VCaP (cell line): ENCODE measurements at regions not wholly inside any gene's neighbourhood (a gene's known extent, or its start where the extent isn't known, plus 50 kb on each side); places are given as distances from the start of the nearest gene placed in this dataset.

Experiments
- H3K27ac ChIP-seq: fragments of 450-650 bp; 2 replicates; pipeline ENCODE4 v1.5.1; 2017
- CTCF ChIP-seq: fragments of 450-650 bp; conservative IDR thresholded peaks from 2 replicates; pipeline ENCODE4 v1.5.1; 2017; ENCODE audit warnings: mild to moderate bottlenecking, moderate library complexity

GRCh38 chr15:87118846-87119245 is 1039.2 kb downstream of the AGBL1 start:
- no peak overlapping the region for H3K27ac ChIP-seq
- TF ChIP-seq CTCF, result no peak

GRCh38 chr15:87118435-87118834 is 1038.8 kb downstream of the AGBL1 start:
- TF ChIP-seq CTCF, result no peak
- no peak overlapping the region for H3K27ac ChIP-seq

DNA sequence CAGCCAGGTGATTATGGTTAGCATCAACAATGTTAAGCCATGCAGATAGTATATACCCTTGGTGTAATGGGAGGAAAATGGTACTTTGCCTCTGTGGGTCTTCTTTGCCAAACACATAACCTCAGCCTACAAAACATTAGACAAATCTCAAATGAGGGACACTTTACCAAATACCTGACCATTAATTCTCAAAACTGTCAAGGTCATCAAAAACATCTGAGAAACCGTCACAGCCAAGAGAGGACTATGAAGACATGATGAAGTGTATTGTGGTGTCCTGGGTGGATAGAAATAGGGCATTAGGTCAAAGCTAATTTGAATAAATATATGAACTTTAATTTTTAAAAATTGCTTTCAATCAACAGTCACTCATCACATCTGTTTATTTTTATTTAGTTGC is 1036.1 kb downstream of the AGBL1 start:
- no peak for TF ChIP-seq CTCF
- no peak overlapping the region for H3K27ac ChIP-seq

GRCh38 chr15:87099916-87100315 is 1020.2 kb downstream of the AGBL1 start:
- TF ChIP-seq CTCF, result no peak
- no peak overlapping the region for H3K27ac ChIP-seq

GRCh38 chr15:87089551-87089950 is 1009.9 kb downstream of the AGBL1 start:
- TF ChIP-seq CTCF, result no peak
- H3K27ac ChIP-seq, result no peak overlapping the region

- no peak for TF ChIP-seq CTCF
- H3K27ac ChIP-seq, result no peak overlapping the region
Observed at GRCh38 chr15:87083201-87083600, 1003.5 kb downstream of the AGBL1 start.

DNA sequence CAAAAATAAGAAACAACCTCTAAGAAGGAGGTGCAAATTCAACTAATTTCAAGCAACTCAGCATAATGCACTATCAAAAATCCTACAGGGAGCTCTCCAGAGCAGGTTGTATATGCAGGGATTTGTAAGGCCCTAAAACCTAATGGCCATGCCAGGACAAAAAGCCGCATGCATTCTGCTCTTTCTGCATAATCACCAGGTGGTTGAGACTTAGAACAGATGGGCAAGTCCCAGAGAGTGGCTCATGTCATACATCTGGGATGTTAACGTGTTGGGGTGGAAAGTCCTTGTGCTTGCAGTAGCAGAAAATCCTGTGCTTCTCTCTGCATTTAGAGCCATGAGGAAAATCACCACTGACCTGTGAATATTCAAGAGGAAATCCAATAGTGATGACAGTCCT is 1002.9 kb downstream of the AGBL1 start:
- no peak for TF ChIP-seq CTCF
- no peak overlapping the region for H3K27ac ChIP-seq

GRCh38 chr15:87080547-87080946 is 1000.9 kb downstream of the AGBL1 start:
- TF ChIP-seq CTCF, result no peak
- H3K27ac ChIP-seq, result no peak overlapping the region
